ENCODE measurements at regions not wholly inside any gene's neighbourhood (a gene's known extent, or its start where the extent isn't known, plus 50 kb on each side); places are given as distances from the start of the nearest gene placed in this dataset.

- TF ChIP-seq YY1 (IDR thresholded peaks at IDR 0.05; ENCODE audit: insufficient read depth, insufficient read length): no peak
- TF ChIP-seq ZNF274 (IDR thresholded peaks at IDR 0.05; ENCODE audit: low read depth, low read length): no peak
Measured at GRCh38 chr1:232704256-232704655, 74.3 kb upstream of the SIPA1L2 start.
